ENCODE measurements at regions not wholly inside any gene's neighbourhood (a gene's known extent, or its start where the extent isn't known, plus 50 kb on each side); places are given as distances from the start of the nearest gene placed in this dataset.

- TF ChIP-seq, protein P1, sequence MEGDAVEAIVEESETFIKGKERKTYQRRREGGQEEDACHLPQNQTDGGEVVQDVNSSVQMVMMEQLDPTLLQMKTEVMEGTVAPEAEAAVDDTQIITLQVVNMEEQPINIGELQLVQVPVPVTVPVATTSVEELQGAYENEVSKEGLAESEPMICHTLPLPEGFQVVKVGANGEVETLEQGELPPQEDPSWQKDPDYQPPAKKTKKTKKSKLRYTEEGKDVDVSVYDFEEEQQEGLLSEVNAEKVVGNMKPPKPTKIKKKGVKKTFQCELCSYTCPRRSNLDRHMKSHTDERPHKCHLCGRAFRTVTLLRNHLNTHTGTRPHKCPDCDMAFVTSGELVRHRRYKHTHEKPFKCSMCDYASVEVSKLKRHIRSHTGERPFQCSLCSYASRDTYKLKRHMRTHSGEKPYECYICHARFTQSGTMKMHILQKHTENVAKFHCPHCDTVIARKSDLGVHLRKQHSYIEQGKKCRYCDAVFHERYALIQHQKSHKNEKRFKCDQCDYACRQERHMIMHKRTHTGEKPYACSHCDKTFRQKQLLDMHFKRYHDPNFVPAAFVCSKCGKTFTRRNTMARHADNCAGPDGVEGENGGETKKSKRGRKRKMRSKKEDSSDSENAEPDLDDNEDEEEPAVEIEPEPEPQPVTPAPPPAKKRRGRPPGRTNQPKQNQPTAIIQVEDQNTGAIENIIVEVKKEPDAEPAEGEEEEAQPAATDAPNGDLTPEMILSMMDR (conservative IDR thresholded peaks at IDR 0.05; ENCODE audit: low read length) = no peak
- TF ChIP-seq EZH2phosphoT487 (IDR thresholded peaks at IDR 0.05; ENCODE audit: borderline replicate concordance) = no peak
Observed at GRCh38 chr2:160918258-160918657, 242.0 kb upstream of the TANK start.

Data from Loucy (cell line).